ENCODE measurements at regions not wholly inside any gene's neighbourhood (a gene's known extent, or its start where the extent isn't known, plus 50 kb on each side); places are given as distances from the start of the nearest gene placed in this dataset.
A peak's percentile ranks its signal among the peaks of the same experiment; 100 is the strongest.

DNA sequence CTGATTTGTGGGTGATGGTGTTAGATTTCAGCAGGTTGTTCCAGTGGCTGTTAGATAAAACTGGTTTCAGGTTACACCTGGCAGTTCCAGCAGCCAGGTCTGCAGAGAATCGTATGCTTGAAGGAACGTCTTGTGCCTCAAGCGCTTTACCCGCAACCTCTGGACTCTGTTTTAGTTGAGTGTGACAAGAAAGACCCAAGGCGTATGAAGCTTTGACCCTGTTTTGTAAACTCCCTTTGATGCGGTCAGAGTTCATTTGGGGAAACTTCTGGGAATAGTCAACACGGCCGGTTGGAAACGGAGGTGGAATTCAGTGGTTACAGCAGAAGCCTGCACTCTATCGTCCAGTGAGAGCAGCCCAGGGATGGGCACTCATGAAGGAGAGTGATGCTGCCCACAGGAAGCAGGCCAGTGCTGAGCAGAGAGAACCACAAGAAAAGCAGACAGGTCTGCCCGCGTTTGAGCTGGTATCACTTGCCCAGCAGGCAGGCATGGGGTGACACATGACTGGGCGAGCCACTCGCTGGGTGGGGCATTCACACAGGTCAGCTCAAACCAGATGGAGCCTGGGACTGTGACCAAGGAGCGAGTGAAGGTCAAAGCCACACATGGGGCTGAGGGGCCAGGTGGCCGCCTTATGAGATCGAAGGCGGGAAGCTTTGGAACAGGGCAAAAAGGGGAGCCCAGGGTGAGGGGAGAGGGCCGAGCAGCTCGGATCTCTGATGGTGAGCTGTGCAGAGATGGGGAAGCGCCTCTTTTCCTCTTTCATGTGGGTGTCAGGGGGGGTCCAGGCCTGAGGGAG is 99.6 kb upstream of the MBOAT2 start:
- DNase-seq: no peak

GRCh38 chr2:9101763-9102425 is 98.4 kb upstream of the MBOAT2 start:
- no peak for DNase-seq

DNA sequence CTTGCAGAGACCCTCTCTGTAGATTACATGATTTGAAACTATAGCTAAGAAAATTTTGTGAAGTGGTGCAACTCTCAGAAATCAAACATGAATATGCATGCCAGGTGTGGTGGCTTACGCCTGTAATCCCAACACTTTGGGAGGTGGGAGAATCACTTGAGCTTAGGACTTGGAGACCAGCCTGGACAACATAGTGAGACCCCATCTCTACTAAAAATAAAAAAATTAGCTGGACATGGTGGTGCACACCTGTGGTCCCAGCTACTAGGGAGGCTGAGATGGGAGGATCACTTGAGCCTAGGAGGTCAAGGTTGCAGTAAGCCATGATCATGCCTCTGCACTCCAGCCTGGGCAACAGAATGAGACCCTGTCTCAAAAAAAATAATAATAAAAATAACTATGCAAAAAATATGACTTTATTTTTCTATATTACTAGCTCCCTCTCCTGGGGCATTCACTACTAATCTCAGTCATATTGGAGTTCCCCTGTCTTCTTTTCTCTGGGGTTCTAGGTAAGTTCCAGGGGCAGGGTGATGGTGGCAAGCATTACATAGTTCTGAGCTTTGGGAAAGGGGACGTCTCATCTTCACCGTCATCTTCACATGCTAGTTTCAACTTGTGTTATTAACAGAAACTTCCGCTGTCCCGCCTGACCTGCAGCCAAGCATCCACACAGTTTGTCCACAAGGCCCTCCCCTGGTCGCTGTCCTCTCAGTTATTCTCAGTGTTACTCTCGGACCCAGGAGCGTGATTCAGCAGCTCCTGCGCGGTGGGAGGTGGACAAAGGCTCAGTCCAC is 96.8 kb upstream of the MBOAT2 start:
- DNase-seq: no peak

DNA sequence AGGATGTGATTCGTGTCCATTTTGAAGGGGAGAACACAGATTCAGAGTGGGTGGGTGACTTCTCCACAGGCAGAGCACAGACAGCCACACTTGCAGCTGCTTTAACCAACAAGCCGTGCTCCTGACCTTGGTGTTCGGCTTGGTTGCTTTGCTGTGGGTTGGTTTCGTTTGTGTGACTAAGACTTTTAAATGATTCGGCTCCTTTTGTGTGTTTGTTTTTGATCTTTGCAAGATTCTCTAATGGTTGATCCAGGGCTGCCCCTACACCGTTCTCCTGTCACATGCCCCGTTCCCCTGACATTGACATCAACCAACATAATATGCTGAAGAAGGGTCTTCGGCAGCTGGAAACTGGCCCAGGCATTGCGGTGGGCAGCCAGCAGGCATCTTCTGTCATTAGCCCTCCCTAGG is 95.9 kb upstream of the MBOAT2 start:
- DNase-seq: peak; percentile 4

GRCh38 chr2:9097892-9098291 is 94.4 kb upstream of the MBOAT2 start:
- no peak for DNase-seq

- DNase-seq: no peak
These were observed 93.8 kb upstream of the MBOAT2 start for GRCh38 chr2:9097239-9097638.

GRCh38 chr2:9096761-9097160 is 93.3 kb upstream of the MBOAT2 start:
- DNase-seq: no peak

DNA sequence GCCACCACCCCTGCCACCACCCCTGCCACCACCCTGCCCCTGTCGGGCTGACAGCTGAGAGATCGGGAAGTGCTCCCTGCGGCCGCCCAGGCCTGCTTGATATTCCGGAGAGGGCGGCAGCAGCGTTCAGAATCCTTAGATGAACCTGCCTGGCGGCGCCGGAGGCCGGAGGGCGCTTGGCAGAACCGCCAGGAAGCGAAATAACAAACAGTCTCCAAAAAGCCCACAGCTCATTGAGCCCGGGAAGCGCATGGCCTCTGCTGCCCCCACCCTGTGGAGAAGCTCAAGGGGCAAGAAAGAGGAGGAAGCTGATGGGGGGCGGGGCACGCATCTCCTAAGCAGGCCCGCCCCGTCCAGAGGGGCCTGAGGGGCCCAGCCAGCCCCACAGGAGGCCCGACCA is 92.2 kb upstream of the MBOAT2 start:
- DNase-seq: no peak

- no peak for DNase-seq
These were observed 91.7 kb upstream of the MBOAT2 start for GRCh38 chr2:9095226-9095625.

- DNase-seq: no peak
These were observed 90.6 kb upstream of the MBOAT2 start for GRCh38 chr2:9094117-9094516.

GRCh38 chr2:9093324-9093723 is 89.8 kb upstream of the MBOAT2 start:
- DNase-seq: no peak

- DNase-seq: no peak
These were observed 89.1 kb upstream of the MBOAT2 start for GRCh38 chr2:9092383-9093282.

DNA sequence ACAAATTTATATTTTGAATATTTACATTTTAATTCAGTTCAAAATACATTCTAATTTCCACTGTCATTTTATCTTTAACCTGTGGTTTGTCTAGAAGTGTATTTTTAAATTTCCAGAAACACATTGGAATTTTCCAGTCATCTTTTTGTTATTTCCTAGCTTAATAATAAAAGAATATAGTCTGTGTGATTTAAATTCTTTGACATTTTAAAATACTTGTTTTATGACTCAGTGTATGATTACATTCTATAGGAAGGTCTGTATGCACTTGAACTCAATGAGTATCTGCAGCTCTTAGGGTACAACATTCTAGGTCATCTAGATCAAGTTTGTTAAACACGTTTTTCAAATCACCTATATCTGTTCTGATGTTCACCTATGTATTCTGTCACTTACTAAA is 88.3 kb upstream of the MBOAT2 start:
- DNase-seq: no peak

DNA sequence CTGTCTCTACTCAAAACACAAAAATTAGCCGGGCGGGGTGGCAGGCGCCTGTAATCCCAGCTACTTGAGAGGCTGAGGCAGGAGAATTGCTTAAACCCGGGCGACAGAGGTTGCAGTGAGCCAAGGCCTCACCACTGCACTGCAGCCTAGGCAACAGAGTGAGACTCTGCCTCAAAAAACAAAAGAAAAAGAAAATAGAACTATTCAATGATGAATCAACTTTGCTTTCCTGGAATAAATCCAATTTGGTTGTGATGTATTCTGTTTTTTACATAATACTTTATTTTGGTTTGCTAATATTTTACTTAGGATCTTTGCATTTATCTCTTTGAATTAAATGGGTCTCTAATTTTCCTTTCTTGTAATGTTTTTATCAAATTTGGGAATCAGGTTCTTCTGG is 86.3 kb upstream of the MBOAT2 start:
- DNase-seq: no peak

DNA sequence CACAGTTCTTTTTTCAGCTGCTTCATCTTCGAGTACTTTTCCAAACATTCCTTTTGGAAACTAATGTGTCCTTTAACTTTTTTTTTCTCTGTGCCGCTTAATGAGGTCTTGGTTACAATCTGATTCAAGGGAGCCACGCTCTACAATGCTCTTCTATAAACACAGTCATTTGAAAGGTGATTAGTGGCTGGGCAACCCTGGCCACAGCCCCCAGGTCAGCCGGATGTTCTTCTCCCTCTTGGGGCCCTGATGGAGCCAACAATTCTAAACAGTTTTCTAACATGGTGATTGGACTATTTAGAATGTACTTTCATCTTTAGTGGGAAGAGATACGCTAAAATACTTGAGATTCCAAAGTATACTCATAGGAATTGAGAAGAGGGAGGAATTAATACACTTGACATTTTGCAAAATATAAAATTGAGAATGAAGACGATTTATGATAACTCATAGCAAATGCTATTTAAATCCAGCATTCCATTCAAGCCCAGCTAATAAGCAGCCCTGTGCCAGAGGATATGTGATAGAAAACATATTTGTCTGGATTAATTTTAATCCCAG is 83.7 kb upstream of the MBOAT2 start:
- DNase-seq: no peak

- DNase-seq: no peak
These were observed 83.0 kb upstream of the MBOAT2 start for GRCh38 chr2:9086465-9086864.

- DNase-seq: no peak
These were observed 81.9 kb upstream of the MBOAT2 start for GRCh38 chr2:9085353-9085752.

DNA sequence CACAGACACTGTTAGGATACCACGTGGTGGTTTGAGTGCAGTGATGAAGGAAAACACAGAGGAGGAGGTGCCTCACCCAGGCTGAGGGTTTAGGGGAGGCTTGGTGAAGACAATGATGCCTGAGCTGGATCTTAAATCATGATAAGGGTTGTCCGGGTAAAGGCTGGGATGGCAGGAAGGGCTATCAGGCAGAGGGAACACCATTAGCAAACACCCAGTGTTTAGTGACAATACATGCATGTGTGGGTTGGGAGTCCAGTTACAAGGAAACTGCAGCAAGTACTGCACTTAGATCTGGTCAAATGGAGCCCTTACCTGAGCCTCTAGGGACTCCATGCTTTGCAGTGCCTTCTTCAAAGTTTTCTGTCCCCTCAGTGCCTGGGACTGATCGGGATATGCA is 79.8 kb upstream of the MBOAT2 start:
- no peak for DNase-seq

DNA sequence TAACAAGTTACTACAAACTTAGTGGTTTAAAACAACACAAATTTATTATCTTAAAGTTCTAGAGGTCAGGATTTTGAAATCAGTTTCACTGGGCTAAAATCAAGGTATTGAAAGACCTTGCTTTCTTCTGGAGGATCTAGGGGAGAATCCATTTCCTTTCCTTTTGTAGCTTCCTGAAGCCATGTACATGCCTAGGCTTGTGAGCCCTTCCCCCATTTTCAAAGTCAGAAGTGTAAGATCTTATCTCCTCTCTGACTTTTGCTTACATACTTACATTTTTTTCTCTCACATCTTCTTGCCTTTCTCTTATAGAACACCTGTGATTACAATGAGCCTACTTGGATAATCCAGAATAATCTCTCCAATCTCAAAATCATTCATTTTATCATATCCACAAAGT is 78.7 kb upstream of the MBOAT2 start:
- no peak for DNase-seq

DNA sequence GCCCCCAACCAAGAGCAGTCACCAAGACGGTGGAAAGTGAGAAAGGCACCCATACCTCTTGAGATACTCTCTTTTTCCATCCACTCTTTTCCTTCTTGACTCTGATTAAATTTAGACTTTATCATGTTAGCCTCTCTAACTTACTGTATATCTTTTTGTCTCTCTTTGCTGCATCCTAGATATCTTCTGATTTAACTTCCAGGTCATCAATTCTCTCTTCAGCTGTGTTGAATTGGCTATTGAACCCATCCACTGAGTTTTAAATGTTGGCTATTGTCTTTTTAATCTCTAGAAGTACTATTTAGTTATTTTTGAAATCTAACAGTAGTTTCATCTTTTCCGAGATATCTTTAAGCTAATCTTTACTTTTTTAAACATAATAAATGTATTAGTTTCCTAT is 78.3 kb upstream of the MBOAT2 start:
- DNase-seq: no peak

GRCh38 chr2:9078405-9078804 is 74.9 kb upstream of the MBOAT2 start:
- DNase-seq: no peak

GRCh38 chr2:9077691-9078090 is 74.2 kb upstream of the MBOAT2 start:
- no peak for DNase-seq

- no peak for DNase-seq
These were observed 73.3 kb upstream of the MBOAT2 start for GRCh38 chr2:9076755-9077154.
